HG03060 (cell line): ENCODE measurements at regions not wholly inside any gene's neighbourhood (a gene's known extent, or its start where the extent isn't known, plus 50 kb on each side); places are given as distances from the start of the nearest gene placed in this dataset.

Source experiments
- ATAC-seq: cut with Tn5 transposase; IDR thresholded peaks from one replicate; pipeline ENCODE4 v1.9.1; 2021; ENCODE audit warnings: low read depth, moderate number of reproducible peaks; ENCODE audit not compliant: unreplicated experiment

- ATAC-seq, result no peak
These were observed 368.1 kb downstream of the RPRM start for GRCh38 chr2:153110486-153110885.

- no peak for ATAC-seq
These were observed 368.8 kb downstream of the RPRM start for GRCh38 chr2:153109793-153110192.

- ATAC-seq, result no peak
These were observed 371.6 kb downstream of the RPRM start for GRCh38 chr2:153106802-153107477.

- ATAC-seq, result no peak
These were observed 372.6 kb downstream of the RPRM start for GRCh38 chr2:153105829-153106578.

GRCh38 chr2:153101187-153101586 is 377.4 kb downstream of the RPRM start:
- ATAC-seq, result no peak

GRCh38 chr2:153100151-153100550 is 378.4 kb downstream of the RPRM start:
- no peak for ATAC-seq

GRCh38 chr2:153098073-153098472 is 379.7 kb downstream of the ARL6IP6 start:
- ATAC-seq, result no peak

GRCh38 chr2:153096272-153096671 is 377.9 kb downstream of the ARL6IP6 start:
- no peak for ATAC-seq

GRCh38 chr2:153091344-153091743 is 372.9 kb downstream of the ARL6IP6 start:
- no peak for ATAC-seq

GRCh38 chr2:153079315-153079714 is 360.9 kb downstream of the ARL6IP6 start:
- no peak for ATAC-seq

- ATAC-seq, result no peak
These were observed 358.9 kb downstream of the ARL6IP6 start for GRCh38 chr2:153077311-153077710.

- no peak for ATAC-seq
These were observed 355.8 kb downstream of the ARL6IP6 start for GRCh38 chr2:153074207-153074606.

GRCh38 chr2:153072813-153073212 is 354.4 kb downstream of the ARL6IP6 start:
- ATAC-seq, result no peak

GRCh38 chr2:153072077-153072476 is 353.7 kb downstream of the ARL6IP6 start:
- ATAC-seq, result no peak

- no peak for ATAC-seq
These were observed 352.7 kb downstream of the ARL6IP6 start for GRCh38 chr2:153071090-153071489.

- no peak for ATAC-seq
These were observed 350.5 kb downstream of the ARL6IP6 start for GRCh38 chr2:153068915-153069314.

- no peak for ATAC-seq
These were observed 349.6 kb downstream of the ARL6IP6 start for GRCh38 chr2:153068052-153068451.

- no peak for ATAC-seq
These were observed 341.1 kb downstream of the ARL6IP6 start for GRCh38 chr2:153059338-153060052.

GRCh38 chr2:153057743-153058142 is 339.3 kb downstream of the ARL6IP6 start:
- ATAC-seq, result no peak

- no peak for ATAC-seq
These were observed 336.8 kb downstream of the ARL6IP6 start for GRCh38 chr2:153055182-153055581.

- no peak for ATAC-seq
These were observed 334.6 kb downstream of the ARL6IP6 start for GRCh38 chr2:153052807-153053559.
